ENCODE measurements at regions not wholly inside any gene's neighbourhood (a gene's known extent, or its start where the extent isn't known, plus 50 kb on each side); places are given as distances from the start of the nearest gene placed in this dataset.
"Not testable (repeated sequence)": the region's sequence is repeated elsewhere in the genome, so short reads cannot be mapped to it uniquely, and the experiment has no call there.

DNA sequence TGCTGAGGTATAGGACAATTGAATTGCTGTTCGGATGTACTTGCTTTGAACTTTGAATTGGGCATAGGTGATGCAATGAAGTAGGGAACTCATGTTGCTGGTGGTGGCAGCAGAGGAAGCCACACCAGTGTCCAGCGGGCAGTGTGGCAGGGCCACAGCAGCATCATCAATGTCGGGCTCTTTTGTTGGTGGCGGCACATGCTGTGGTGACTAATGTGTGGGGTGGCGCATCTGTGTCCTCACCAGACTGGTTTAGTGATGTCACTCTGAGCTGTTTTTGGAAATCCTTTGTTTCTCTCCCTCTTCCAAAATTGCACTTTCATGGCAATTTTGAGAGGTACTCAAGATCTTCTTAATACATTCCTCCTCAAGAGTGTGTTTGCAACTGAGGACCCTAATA is 187.6 kb downstream of the ETNK1 start:
- DNase-seq: no peak

DNA sequence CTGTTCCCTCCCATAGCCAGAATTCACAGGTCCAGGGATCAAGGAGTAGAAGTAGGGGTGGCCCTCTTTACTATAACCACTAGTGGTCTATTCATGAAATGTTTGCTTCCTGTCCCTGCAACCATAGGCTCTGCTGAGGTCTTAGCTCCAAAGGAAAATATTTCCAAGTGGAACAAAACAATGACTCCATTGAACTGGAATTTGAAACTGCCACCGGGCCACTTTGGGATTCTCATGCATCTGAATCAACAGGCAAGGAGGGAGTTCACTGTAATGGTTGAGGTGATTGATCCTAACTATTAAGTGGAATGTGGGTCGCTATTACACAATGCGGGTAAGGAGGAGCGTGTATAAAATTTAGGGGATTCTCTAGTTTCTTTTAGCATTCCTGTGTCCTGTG is 197.0 kb downstream of the ETNK1 start:
- no peak for DNase-seq

DNA sequence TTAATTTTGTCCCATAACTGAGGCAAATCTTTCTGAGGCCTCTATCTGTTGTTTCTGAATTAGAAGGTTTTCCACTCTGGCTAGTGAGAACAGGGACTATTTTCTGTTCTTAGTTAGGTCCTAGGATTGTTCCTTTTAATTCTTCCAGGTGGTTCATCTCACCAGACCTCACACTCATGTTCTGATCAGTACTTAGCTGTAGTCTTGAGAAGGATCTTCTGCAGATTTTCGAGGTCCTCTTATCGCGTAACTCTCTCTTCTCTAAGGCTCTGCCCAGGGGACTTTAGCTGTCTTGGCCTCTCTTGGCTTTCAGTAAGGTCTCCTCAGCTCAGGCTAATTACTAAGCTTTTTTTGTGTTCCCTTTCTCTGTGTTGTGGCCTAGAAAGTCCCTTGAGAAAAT is 201.1 kb downstream of the ETNK1 start:
- DNase-seq: no peak

DNA sequence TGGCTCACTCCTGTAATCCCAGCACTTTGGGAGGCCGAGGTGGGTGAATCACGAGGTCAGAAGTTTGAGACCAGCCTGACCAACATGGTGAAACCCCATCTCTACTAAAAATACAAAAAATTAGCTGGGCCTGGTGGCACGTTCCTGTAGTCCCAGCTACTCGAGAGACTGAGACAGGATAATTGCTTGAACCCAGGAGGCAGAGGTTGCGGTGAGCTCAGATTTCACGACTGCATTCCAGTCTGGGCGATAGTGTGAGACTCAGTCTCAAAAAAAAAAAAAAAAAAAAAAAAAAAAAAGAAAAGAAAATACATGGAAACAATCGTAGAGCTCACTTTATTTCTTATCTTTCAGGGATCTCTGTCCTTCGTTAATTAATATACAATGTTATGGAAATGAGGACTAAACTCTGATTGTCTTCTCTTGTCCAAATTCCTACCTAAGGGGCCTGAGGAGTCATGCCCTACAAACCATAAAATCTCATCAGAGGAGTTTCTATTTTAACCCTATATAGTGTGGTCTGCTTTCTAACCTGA is 201.5 kb downstream of the ETNK1 start:
- not testable (repeated sequence) for DNase-seq

DNA sequence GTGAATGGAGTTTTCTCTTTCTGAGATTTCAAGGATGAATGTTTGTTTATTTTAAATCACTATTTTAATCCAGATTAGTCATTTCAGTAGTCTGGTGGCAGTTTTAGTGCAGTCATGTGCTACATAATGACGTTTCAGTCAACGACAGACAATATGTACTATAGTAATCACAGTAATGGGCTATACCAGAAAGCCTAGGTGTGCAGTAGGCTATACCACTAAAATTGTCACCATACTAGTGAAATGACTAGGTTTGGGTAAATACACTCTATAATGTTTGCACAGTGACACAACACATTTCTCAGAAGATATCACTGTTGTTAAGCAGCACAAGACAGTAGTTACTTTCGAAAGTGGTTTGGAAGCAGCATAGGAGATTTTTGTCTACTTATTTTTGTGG is 203.1 kb downstream of the ETNK1 start:
- DNase-seq: no peak

DNA sequence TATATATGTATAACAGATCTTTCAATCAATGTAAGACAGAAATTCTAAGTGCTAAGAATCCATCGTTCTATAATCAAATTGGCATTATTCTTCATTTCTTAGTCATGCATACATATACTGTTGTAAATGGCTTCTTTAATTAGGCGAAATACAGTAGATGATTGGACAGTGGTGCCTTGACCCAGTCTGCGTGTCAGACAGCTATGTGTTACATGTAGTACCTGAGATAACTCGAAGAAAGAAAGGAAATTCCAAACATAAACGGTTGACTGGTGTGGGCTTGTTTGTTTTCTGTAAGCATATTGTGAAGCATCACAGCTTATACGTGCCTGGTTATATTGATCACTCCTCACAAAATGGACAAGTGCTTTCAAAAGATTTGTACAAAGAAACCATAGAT is 210.5 kb downstream of the ETNK1 start:
- no peak for DNase-seq

DNA sequence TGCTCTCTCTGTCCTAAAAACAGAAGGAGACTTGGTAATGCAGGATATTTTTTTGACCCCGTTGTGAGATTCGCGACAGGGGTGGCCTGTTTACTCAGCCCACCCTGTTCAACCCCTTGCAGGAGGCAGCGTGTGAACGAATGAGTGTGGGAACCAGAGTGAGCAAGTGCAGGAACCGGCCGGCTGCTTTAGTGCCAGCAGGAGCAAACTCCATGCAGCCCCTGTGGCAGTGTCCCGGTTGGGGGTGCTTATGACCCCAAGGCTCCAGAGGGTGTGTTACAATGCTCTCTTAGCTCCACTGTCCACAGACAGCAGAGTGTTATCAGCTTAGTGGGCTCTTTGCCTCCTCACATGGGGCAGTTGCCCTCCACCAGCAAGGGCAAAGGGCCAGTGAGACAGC is 225.2 kb downstream of the ETNK1 start:
- DNase-seq: no peak

DNA sequence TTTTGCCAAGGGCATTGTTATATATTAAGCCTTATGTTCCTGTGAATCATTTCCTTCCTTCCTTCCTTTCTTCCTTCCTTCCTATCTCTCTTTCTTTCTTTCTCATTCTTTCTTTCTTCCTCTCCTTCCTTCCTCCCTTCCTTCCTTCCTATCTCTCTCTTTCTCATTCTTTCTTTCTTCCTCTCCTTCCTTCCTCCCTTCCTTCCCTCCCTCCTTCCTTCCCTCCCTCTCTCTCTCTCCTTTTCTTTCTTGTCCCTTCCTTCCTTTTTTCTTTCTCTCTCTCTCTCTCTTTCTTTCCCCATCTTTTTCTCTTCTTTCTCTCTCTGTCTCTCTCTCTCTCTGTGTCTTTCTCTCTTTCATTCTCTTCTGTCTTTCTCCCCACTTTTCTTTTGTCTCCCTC is 226.6 kb downstream of the ETNK1 start:
- no peak for DNase-seq

DNA sequence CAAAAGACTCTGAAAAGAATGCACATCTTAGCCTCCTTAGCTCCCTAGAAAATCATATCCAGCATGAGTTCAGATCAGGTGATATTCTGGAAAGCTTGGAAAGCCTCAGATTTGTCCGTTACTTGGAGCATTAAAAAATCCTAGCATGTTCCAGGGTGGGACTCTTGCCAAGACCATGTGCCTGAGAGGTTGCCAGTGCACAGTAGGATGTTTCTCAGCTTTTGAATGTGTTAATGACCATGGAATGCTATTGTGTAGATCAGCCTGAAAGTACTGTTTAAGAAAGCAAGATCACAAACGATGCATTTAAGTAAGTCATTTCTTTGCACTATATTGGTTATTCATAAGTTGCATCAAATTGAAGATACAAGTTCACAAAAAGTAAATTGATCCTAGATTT is 230.5 kb downstream of the ETNK1 start:
- DNase-seq: no peak

DNA sequence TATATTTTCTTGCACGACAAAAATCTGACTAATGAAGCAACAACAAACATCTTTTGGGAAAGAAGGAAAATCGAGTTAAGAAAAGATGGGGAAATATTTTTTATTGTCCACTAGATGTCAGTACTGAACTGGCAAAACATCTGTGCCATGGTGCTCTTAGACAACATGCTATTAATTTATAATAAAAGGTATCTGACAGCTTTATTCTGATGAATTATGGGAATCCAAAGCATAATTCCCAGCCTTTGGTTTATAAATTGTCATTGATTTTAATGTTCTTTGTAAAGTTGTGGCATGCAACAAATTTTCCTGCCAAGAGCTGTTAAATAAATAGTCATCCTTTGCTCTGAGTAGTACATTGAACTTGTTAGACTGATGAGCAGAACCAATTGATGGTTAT is 231.2 kb downstream of the ETNK1 start:
- DNase-seq: peak; percentile 8

DNA sequence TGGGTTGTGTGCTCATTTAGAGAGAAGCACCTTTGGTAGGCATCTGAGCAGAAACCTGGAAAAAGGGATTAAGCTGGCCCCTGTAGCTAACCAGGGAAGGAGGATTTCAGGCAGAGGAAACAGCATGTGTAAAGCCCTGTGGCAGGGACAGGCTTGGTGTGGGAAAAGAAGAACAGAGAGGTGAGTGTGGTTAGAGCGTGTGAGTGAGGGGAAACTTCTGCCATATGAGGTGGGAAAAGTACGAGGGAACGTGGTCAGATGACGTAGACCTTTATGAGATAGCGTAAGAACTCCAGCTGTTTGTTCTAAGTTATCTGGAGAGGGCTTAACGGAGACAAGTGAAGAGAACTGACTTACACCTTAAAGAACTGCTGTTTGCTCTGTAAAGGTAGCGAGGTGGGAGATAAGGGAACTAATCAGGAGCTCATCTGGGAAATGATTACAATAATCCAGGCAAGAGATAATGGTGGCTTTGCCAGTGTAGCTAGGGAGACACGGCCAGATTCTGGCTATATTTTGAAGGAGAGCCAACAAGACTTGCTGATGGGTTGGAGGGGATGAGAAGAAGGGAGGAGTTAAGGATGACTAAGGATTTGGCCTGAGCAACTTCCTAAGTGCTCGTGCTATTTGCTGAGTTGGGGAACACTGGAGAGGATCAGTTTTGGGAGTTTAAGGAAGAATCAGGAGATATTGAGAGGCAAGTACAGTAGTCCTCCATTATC is 234.0 kb downstream of the ETNK1 start:
- no peak for DNase-seq

DNA sequence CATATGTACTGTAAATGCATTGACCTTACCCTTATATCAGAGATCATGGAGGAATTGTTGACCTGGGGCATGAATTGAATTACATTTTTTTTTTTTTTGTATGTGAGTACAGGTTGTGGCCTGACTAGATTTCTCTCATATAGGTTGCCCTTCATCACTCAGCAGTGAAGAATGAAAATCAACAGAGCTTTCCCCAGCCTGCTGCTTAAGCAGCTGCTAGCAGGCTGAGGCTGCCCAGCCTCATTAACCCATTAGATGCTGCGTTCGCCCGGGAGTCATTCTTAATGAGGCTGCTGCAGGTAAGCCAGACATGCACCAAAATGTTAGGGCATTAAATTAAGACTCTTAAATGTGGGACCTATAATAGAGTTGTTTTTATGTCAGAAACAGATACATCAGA is 236.0 kb downstream of the ETNK1 start:
- no peak for DNase-seq

DNA sequence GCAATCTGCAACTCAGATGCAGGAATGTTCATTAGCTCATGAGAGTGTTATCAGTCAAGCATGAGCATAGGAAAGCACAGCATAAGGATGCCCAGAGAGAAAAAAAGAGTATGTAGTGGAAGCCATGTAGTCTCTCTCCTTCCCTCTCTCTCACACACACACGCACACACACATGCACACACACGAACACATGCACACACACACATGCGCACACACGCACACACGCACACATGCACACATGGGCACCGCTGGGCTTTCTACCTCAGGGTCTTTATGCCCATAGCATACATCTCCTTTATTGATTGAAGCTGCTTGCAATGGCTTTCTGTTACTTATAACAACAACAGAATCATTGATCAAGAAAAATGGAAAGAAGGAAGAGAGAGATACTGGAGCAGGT is 240.9 kb downstream of the ETNK1 start:
- no peak for DNase-seq

DNA sequence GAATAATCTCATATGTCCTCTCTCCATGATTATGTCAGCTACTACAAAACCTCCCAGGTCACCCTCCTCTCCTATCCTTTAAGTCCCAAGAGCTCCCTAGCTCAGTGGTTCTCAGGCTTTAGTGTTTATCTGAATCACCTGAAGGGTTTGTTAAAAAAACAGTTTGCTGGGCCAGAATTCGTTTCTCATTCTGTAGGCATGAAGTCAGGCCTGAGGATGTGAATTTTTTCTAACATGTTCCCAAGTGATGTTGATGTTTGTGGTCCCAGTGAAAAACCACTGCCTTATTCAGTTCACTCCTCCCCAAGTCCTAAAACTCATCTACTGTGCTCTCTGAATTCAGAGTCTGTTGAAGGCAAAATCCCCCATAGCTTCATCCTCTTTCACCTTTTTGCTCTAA is 241.4 kb downstream of the ETNK1 start:
- DNase-seq: no peak

DNA sequence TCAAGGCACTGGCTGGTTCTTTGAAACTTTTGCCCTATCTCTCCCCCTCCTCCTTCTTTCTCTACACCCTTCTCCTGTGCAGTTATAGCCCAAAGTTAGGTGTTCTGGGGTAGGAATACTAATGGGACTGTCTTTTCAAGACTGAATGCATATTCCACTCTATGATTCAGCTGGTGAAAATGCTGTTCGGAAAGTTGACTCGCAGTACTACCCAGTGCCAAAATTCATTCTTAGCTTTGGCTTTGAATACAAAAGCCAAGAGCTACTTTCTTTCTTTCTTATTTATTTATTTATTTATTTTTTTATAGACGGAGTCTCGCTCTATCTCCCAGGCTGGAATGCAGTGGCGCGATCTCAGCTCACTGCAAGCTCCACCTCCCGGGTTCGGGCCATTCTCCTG is 249.2 kb downstream of the ETNK1 start:
- DNase-seq: no peak

DNA sequence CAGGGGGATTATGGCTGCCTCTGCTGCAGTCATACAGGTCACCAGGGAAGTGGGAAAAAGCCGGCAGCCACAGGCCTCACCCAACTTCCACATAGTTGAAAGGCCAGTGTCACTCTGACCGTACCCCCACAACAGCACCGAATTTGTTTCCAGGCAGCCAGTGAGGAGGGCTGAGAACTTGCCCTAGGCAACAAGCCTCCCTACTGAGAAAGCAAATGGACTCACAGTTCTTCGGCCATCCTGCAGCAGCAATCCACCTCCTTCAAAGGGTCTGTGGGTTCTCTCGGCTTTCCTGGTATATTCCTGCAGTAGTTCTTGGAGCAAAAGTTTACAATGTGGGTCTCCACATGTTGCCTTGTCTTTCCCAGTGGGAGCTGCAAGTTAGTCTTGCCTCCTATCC is 251.3 kb downstream of the ETNK1 start:
- DNase-seq: no peak

DNA sequence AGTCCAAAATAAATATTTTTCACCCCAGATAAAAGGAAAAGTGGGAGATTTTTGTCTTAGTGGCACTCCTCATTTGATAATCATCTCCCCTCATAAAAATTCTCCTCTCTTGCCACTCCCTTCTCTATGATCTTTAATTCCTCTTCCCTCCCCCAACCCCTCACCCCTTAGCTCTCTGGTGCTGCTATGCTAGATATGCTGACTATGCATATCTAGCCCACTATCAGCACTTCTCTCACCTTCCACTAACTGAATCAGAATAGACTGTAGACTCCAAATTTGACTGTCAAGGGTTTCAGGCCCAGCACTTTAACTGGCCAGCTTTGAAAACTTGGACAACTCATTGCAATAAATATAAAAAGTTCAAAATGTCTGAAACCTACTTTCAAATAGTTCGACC is 254.2 kb downstream of the ETNK1 start:
- no peak for DNase-seq

DNA sequence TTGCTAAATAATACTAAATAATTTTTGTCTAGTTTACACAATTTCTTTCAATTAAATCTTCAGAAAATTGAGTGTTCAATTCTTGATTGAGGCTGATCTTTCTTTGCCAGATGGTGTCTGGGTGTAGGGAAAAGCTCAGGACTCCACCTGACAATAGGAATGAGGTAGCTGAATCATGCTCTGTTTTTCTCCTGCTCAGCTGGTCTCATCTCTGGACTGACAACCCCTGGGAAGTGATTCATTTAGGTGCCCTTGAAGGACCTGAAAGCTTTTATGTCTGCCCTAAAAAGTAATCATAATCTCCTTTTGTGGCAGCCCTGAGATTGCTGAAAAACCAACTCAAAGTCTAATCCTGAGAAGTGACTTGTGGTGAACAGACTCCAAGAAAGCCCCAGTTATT is 255.4 kb downstream of the ETNK1 start:
- no peak for DNase-seq

DNA sequence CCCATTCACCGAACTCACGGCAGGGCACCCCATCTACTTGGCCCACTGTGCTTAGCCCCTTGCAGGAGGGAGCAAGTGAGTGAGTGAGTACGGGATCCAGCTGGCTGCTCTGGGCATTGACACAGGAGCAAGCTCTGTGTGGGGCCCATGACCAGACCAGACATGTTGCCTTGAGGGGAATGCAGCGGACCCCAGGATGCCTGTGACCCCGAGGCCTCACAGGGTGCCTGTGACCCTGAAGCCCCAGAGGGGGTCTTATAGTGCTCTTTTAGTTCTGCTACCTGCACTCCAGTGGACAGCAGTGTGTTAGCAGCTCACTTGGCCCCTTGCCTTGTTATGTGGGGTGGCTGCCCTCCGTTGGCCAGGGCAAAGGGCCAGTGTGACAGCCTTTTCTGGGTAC is 255.8 kb downstream of the ETNK1 start:
- no peak for DNase-seq

DNA sequence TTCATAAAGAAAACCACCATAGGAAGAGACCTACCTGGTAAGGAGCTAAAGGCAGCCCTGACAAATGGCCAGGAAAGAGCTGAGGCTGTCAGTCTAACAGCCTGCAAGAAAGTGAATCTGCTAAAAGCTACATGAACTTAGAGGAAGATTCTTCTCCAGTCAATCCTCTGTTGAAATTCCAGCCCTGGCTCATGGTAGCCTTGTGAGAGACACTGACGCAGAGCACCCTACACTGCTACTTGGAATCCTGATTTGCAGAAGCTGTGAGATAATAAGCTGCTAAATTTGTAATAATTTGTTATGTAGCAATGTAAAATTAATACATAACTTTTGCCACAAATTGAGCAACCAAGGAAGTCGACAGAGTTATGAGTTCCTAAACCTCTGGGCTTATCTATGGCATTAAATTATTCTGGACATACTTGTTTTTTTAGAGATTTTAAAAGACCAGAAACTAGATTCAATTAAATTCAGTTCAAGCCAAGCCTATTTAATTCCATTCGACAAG is 257.0 kb downstream of the ETNK1 start:
- DNase-seq: no peak

DNA sequence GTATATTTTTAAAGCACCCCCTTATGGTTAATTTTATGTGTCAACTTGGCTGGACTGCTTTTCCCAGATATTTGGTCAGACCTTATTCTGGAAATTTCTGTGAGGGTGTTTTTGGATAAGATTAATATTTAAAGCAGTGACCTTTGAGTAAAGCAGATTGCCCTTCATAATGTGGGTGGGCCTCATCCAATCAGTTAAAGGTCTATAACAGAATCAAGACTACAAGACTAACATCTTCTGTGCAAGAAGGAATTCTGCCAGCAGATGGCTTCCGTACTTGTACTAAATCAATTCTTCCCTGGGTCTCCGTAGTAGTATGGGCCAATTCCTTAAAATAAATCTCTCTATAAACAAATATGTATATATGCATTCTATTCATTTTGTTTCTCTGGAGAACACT is 257.6 kb downstream of the ETNK1 start:
- DNase-seq: no peak

DNA sequence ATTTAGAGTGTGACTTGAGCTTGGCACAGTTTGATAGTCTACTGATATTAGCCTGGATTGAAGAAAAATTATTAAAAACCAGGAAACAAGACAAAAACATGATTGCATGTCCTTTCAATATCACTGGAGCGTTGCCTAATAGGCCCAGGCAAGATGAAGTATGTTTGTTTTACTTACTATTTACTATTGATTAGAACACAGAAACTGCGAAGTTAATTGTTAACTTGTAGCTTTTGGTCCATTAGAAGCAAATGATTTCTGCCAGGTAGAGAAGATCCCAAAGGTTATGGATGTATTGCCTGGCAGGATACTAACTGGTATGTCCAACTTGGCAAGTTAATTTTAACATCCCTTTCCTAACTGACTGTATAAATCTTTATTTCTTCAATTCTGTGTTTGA is 268.9 kb downstream of the ETNK1 start:
- no peak for DNase-seq

DNA sequence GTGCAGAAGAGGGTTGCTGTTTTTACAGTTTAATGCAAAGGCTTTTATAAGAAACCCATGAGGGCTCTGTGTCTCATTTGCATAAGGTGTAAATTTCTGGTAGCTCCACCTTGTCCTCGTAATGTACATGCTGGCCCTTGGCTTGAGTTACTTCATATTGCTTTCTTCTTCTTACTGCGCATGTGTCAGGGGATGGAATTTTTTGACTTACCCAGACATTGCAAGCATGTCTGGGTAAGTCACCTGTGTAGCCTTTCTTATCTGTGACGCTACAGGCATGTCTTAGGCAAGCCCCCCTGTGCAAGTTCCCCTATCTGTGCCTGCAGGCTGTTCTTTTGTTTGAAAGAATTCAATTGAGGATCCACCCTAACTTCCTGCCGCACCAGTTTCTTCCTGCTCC is 274.2 kb downstream of the ETNK1 start:
- no peak for DNase-seq

DNA sequence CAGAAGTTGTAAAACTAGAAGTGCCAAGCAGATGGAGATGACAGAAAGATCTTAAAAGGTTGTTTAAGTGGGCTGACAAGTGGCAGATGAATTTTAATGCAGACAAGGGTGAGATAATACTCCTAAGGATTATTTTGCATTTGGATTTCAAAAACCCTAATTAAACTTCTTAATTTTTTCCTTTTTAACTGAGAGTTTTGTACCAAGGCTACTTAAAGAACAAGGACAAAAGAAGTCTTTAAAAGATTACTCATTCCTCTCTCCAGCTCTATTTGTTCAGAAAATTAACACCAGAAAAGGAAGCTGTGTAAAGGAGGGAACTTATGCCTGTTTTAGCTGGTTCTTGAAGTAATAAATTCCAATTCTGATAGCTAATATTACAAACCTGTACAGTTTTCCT is 275.4 kb downstream of the ETNK1 start:
- no peak for DNase-seq

DNA sequence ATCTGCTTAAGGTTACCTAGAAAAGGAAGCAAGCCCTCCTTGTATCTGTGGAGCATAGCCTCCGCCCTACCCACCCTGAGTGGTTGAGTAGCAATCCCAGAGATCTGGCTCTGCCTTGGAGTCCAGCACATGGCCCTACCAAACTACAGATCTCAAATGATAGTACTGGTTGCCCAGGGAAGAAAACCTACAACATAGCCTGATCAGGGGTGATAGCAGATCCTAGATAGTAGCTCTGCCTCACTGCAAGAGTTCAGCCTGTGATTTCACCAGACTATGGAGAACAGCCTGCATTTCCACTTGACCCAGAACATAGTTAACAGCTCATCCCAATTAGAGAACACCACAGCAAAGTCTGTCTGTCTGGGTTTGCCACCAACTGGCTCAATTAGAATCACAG is 279.5 kb downstream of the ETNK1 start:
- DNase-seq: no peak
